H9 (cell line): ENCODE measurements at regions not wholly inside any gene's neighbourhood (a gene's known extent, or its start where the extent isn't known, plus 50 kb on each side); places are given as distances from the start of the nearest gene placed in this dataset.

Experiments used
- DNase-seq: peaks from one replicate; pipeline ENCODE4 v3.0.0-alpha.2; 2017
- H2AFZ ChIP-seq: one replicate; pipeline ENCODE4 v1.6.1; 2013; ENCODE audit warnings: mild to moderate bottlenecking, low read length, control low read depth, moderate library complexity
- H2AK5ac ChIP-seq: 2 replicates; pipeline ENCODE4 v1.6.1; 2013; ENCODE audit warnings: low read length, control low read depth, mixed read lengths; ENCODE audit not compliant: insufficient read length
- H2BK120ac ChIP-seq: one replicate; pipeline ENCODE4 v1.6.1; 2013; ENCODE audit warnings: low read depth, mild to moderate bottlenecking, low read length, control low read depth, inconsistent platforms; ENCODE audit not compliant: poor library complexity, severe bottlenecking
- H2BK12ac ChIP-seq: 2 replicates; pipeline ENCODE4 v1.6.1; 2013; ENCODE audit warnings: low read length, control low read depth, mixed read lengths, low read depth; ENCODE audit not compliant: insufficient read length
- H2BK15ac ChIP-seq: 2 replicates; pipeline ENCODE4 v1.6.1; 2013; ENCODE audit warnings: low read depth, low read length, control low read depth
- H2BK20ac ChIP-seq: one replicate; pipeline ENCODE4 v1.6.1; 2013; ENCODE audit warnings: low read depth, mild to moderate bottlenecking, low read length, control low read depth, inconsistent platforms; ENCODE audit not compliant: poor library complexity, severe bottlenecking
- H2BK5ac ChIP-seq: 2 replicates; pipeline ENCODE4 v1.6.1; 2013; ENCODE audit warnings: low read length, control low read depth, mixed read lengths; ENCODE audit not compliant: insufficient read length
- H3K14ac ChIP-seq: 2 replicates; pipeline ENCODE4 v1.6.1; 2013; ENCODE audit warnings: low read length, control low read depth; ENCODE audit not compliant: insufficient read depth
- H3K18ac ChIP-seq: 2 replicates; pipeline ENCODE4 v1.6.1; 2013; ENCODE audit warnings: low read depth, mild to moderate bottlenecking, mixed read lengths, low read length, control low read depth; ENCODE audit not compliant: insufficient read length
- H3K23ac ChIP-seq: 2 replicates; pipeline ENCODE4 v1.6.1; 2013; ENCODE audit warnings: low read length, control low read depth, mixed read lengths, low read depth; ENCODE audit not compliant: insufficient read length
- H3K23me2 ChIP-seq: 2 replicates; pipeline ENCODE4 v1.6.1; 2013; ENCODE audit warnings: low read depth, mild to moderate bottlenecking, mixed read lengths, low read length, control low read depth; ENCODE audit not compliant: insufficient read length, poor library complexity, severe bottlenecking
- H3K27ac ChIP-seq: 2 replicates; pipeline ENCODE4 v1.5.1; 2013; ENCODE audit warnings: low read length, control low read depth, mixed read lengths, low read depth; ENCODE audit not compliant: insufficient read length
- H3K27me3 ChIP-seq: 2 replicates; pipeline ENCODE4 v1.6.1; 2013; ENCODE audit warnings: low read length, control low read depth, inconsistent platforms; ENCODE audit not compliant: insufficient read depth
- H3K4ac ChIP-seq: 2 replicates; pipeline ENCODE4 v1.6.1; 2013; ENCODE audit warnings: low read depth, mild to moderate bottlenecking, control low read depth, inconsistent platforms, low read length, moderate library complexity
- H3K4me1 ChIP-seq: 2 replicates; pipeline ENCODE4 v1.6.1; 2013; ENCODE audit warnings: low read length, control low read depth, inconsistent platforms; ENCODE audit not compliant: insufficient read depth
- H3K4me2 ChIP-seq: 2 replicates; pipeline ENCODE4 v1.6.1; 2013; ENCODE audit warnings: low read length, control low read depth, mixed read lengths; ENCODE audit not compliant: insufficient read length, insufficient read depth
- H3K56ac ChIP-seq: 2 replicates; pipeline ENCODE4 v1.6.1; 2013; ENCODE audit warnings: low read depth, mild to moderate bottlenecking, mixed read lengths, low read length, control low read depth; ENCODE audit not compliant: insufficient read length
- H3K79me1 ChIP-seq: 2 replicates; pipeline ENCODE4 v1.6.1; 2013; ENCODE audit warnings: low read depth, mild to moderate bottlenecking, moderate library complexity, low read length, control low read depth, inconsistent platforms; ENCODE audit not compliant: insufficient read depth, poor library complexity, severe bottlenecking
- H3K79me2 ChIP-seq: 2 replicates; pipeline ENCODE4 v1.6.1; 2013; ENCODE audit warnings: low read length, control low read depth, inconsistent platforms; ENCODE audit not compliant: insufficient read depth
- H3K9ac ChIP-seq: 2 replicates; pipeline ENCODE4 v1.6.1; 2013; ENCODE audit warnings: low read length, control low read depth, mixed read lengths; ENCODE audit not compliant: insufficient read length; ENCODE audit errors: extremely low read depth
- H3K9me3 ChIP-seq: one replicate; pipeline ENCODE4 v1.6.1; 2013; ENCODE audit warnings: low read depth, low read length, inconsistent platforms; ENCODE audit not compliant: control insufficient read depth
- H3T11ph ChIP-seq: one replicate; pipeline ENCODE4 v1.6.1; 2013; ENCODE audit warnings: mild to moderate bottlenecking, low read length, control low read depth, inconsistent platforms
- H4K20me1 ChIP-seq: one replicate; pipeline ENCODE4 v1.6.1; 2013; ENCODE audit not compliant: control insufficient read depth, insufficient read length, insufficient read depth
- H4K5ac ChIP-seq: 2 replicates; pipeline ENCODE4 v1.6.1; 2013; ENCODE audit warnings: low read depth, mild to moderate bottlenecking, mixed read lengths, low read length, control low read depth; ENCODE audit not compliant: insufficient read length
- H4K8ac ChIP-seq: replicated peaks from 2 replicates; pipeline ENCODE4 v1.6.1; 2013; ENCODE audit warnings: low read length, control low read depth, mixed read lengths, low read depth; ENCODE audit not compliant: insufficient read length
- H4K91ac ChIP-seq: 2 replicates; pipeline ENCODE4 v1.6.1; 2013; ENCODE audit warnings: low read depth, mild to moderate bottlenecking, moderate library complexity, mixed read lengths, low read length, control low read depth; ENCODE audit not compliant: insufficient read length
- H3K27ac Mint-ChIP-seq, 3 experiments: 2 replicates in 2 of 3; 3 replicates in 1 of 3; pipeline ENCODE4 v1.8.0; 2020 to 2021; ENCODE audit warnings: mixed read lengths in 3 of 3, mild to moderate bottlenecking in 1 of 3, moderate library complexity in 1 of 3
- H3K27me3 Mint-ChIP-seq: 2 replicates; pipeline ENCODE4 v1.8.0; 2021; ENCODE audit warnings: low read depth, mild to moderate bottlenecking, moderate library complexity, mixed read lengths
- H3K36me3 Mint-ChIP-seq, 3 experiments: 2 replicates in 2 of 3; 3 replicates in 1 of 3; pipeline ENCODE4 v1.8.0; 2020 to 2021; ENCODE audit warnings: low read depth in 3 of 3, mixed read lengths in 3 of 3; ENCODE audit not compliant: insufficient read depth in 1 of 3
- H3K4me1 Mint-ChIP-seq, 2 experiments: 2 replicates each; pipeline ENCODE4 v1.8.0; 2020; ENCODE audit warnings: mixed read lengths in 2 of 2
- H3K4me3 Mint-ChIP-seq, 2 experiments: 2 replicates in 1 of 2; 3 replicates in 1 of 2; pipeline ENCODE4 v1.8.0; 2020 to 2021; ENCODE audit warnings: mild to moderate bottlenecking in 2 of 2, mixed read lengths in 2 of 2, moderate library complexity in 1 of 2
- H3K9me3 Mint-ChIP-seq, 2 experiments: 2 replicates in 1 of 2; 3 replicates in 1 of 2; pipeline ENCODE4 v1.8.0; 2020; ENCODE audit warnings: mild to moderate bottlenecking in 2 of 2, mixed read lengths in 2 of 2, moderate library complexity in 1 of 2
- CTCF ChIP-seq: fragments of 200-600 bp; sonication (generic); conservative IDR thresholded peaks from 3 replicates; pipeline ENCODE4 v1.8.0; 2021; ENCODE audit warnings: antibody characterized with exemption, mild to moderate bottlenecking
- WGBS: extraction: QIAGEN DNeasy Blood & Tissue Kit; methylation state at CpG from one replicate; pipeline ENCODE4 v1.1.7; 2013; ENCODE audit warnings: missing lambda C conversion rate, low lambda C conversion rate, mixed read lengths; ENCODE audit not compliant: insufficient read length; ENCODE audit errors: extremely low coverage; 5-methylcytosine and 5-hydroxymethylcytosine counted together

- H3K27ac Mint-ChIP-seq = no peak overlapping the region; a peak in 1 of 7 replicates
- H3K4me3 Mint-ChIP-seq = no peak overlapping the region
- no peak overlapping the region for H2BK15ac ChIP-seq
- H4K91ac ChIP-seq = no peak overlapping the region
- H4K20me1 ChIP-seq = no peaks in the 10 kb centered on the region
- no peak overlapping the region for H3K4ac ChIP-seq
- no peaks in the 10 kb centered on the region for H3K9me3 ChIP-seq
- no peak overlapping the region for H2AK5ac ChIP-seq
- H4K8ac ChIP-seq = no peak overlapping the region
- H3K9ac ChIP-seq = no peak overlapping the region
- DNase-seq = no peak
- peaks cover 1 to 4% of the 10 kb centered on the region in 2 experiments; a peak in 3 of 5 replicates for H3K9me3 Mint-ChIP-seq
- H3K36me3 Mint-ChIP-seq = peaks cover 0 to 2% (median 2%) of the 10 kb centered on the region in 3 experiments; a peak in 3 of 7 replicates
- H3K4me1 ChIP-seq = no peaks in the 10 kb centered on the region
- H2BK20ac ChIP-seq = no peak overlapping the region
- no peaks in the 10 kb centered on the region for H3K23me2 ChIP-seq
- H3K23ac ChIP-seq = no peak overlapping the region
- no peak overlapping the region for H3K27ac ChIP-seq
- peaks cover 0 to 3% of the 10 kb centered on the region in 2 experiments; a peak in 2 of 4 replicates for H3K4me1 Mint-ChIP-seq
- no peak overlapping the region for H2AFZ ChIP-seq
- no peak overlapping the region for H3K14ac ChIP-seq
- no peak overlapping the region for H2BK12ac ChIP-seq
- H3K4me2 ChIP-seq = no peak overlapping the region
- H2BK5ac ChIP-seq = no peak overlapping the region
- H3T11ph ChIP-seq = no peak overlapping the region
- TF ChIP-seq CTCF = no peak
- no peaks in the 10 kb centered on the region for H3K27me3 ChIP-seq
- no peak overlapping the region for H4K5ac ChIP-seq
- no peaks in the 10 kb centered on the region for H3K79me1 ChIP-seq
- H3K18ac ChIP-seq = no peak overlapping the region
- no peak overlapping the region for H3K56ac ChIP-seq
- no peak overlapping the region for H2BK120ac ChIP-seq
- WGBS = no CpG with 5 or more reads among the region's 4 CpGs
- no peaks in the 10 kb centered on the region for H3K79me2 ChIP-seq
- no peaks in the 10 kb centered on the region for H3K27me3 Mint-ChIP-seq
These were observed 443.2 kb upstream of the FOXG1 start for GRCh38 chr14:28323366-28323765.
